Thyroid gland (tissue), 4 donors: ENCODE measurements at regions not wholly inside any gene's neighbourhood (a gene's known extent, or its start where the extent isn't known, plus 50 kb on each side); places are given as distances from the start of the nearest gene placed in this dataset.

Experiments used
- CTCF ChIP-seq, 6 experiments: fragments of 200-600 bp in 3 of 6; fragments of 450-650 bp in 3 of 6; sonication (generic) in 3 of 6; IDR thresholded peaks; one replicate each; pipeline ENCODE4 v1.5.1; 2016 to 2019; ENCODE audit warnings: antibody characterized with exemption in 6 of 6, mild to moderate bottlenecking in 2 of 6, inconsistent platforms in 1 of 6, moderate library complexity in 1 of 6
- POLR2A ChIP-seq, 2 donors: fragments of 450-650 bp; IDR thresholded peaks; one replicate each; pipeline ENCODE4 v1.6.1; 2017; ENCODE audit warnings: antibody characterized with exemption in 2 of 2, mild to moderate bottlenecking in 2 of 2, moderate library complexity in 1 of 2

- TF ChIP-seq POLR2A (IDR thresholded peaks at IDR 0.05), result no peak
- no peak for TF ChIP-seq CTCF (IDR thresholded peaks at IDR 0.05)
These were observed 136.4 kb upstream of the ADGRL2 start for GRCh38 chr1:81664341-81664740.
